K562 (cell line): ENCODE measurements at regions not wholly inside any gene's neighbourhood (a gene's known extent, or its start where the extent isn't known, plus 50 kb on each side); places are given as distances from the start of the nearest gene placed in this dataset.

ENCODE experiments used
- ATAC-seq: fragments of 200-7000 bp; cut with Tn5 transposase; 3 replicates; pipeline ENCODE4 v1.9.1; 2020; ENCODE audit warnings: moderate library complexity
- BruUV-seq: library from RNA; stranded (reverse); fragments of 400-500 nt; replicated peaks from 2 replicates; lab custom pipeline; 2021; lab: Mats Ljungman, UMichigan
- CTCF ChIA-PET: fragments of 300-600 bp; formaldehyde crosslinking; extraction: SDS; loops from one replicate; lab custom pipeline; 2021; ENCODE audit warnings: low intra/inter-chr PET ratio; lab: Yijun Ruan, JAX
- POLR2A ChIA-PET: fragments of 300-600, 350-650 bp; sonication (Branson Sonifier 250); formaldehyde crosslinking; extraction: SDS; loops from one replicate; lab custom pipeline; 2021; ENCODE audit warnings: antibody characterized with exemption, inconsistent platforms; lab: Yijun Ruan, JAX
- DNase-seq, 4 experiments: peaks; one replicate each; pipeline versions ENCODE4 v3.0.0 to v3.0.0-alpha.2; 2011 to 2018; ENCODE audit warnings: low spot score in 3 of 4, mixed read lengths in 3 of 4; ENCODE audit errors: extremely low read depth in 1 of 4
- FAIRE-seq: peaks from 2 replicates; lab custom pipeline; 2011; peaks lifted over from hg19 to GRCh38; lab: Jason Lieb, UNC
- H2AFZ ChIP-seq: 2 replicates; pipeline ENCODE4 v1.6.0; 2011; ENCODE audit warnings: low read depth, low read length, control low read depth, inconsistent platforms
- H3K27ac ChIP-seq: fragments of 200-600 bp; 3 replicates; pipeline ENCODE4 v1.8.0; 2011; ENCODE audit warnings: low read depth, mild to moderate bottlenecking, control low read depth, inconsistent platforms, low read length, moderate library complexity, mixed read lengths; ENCODE audit errors: extremely low read depth
- H3K27me3 ChIP-seq, 2 experiments: fragments of 300-600 bp in 1 of 2; 2 replicates in 1 of 2; 3 replicates in 1 of 2; pipeline versions ENCODE4 v1.6.0 to v1.8.0; 2011; ENCODE audit warnings: inconsistent platforms in 2 of 2, low read length in 2 of 2, mild to moderate bottlenecking in 1 of 2, mixed read lengths in 1 of 2, moderate library complexity in 1 of 2; ENCODE audit not compliant: control insufficient read depth in 2 of 2, insufficient read depth in 2 of 2
- H3K36me3 ChIP-seq: fragments of 300-600 bp; 3 replicates; pipeline ENCODE4 v1.8.0; 2011; ENCODE audit warnings: mild to moderate bottlenecking, low read length, inconsistent platforms; ENCODE audit not compliant: control insufficient read depth, insufficient read depth
- H3K4me1 ChIP-seq, 2 experiments: fragments of 200-600 bp in 1 of 2; replicated peaks in 1 of 2; 2 replicates in 1 of 2; 3 replicates in 1 of 2; pipeline versions ENCODE4 v1.5.1 to v1.8.0; 2011; ENCODE audit warnings: inconsistent platforms in 2 of 2, low read length in 2 of 2, mild to moderate bottlenecking in 1 of 2, mixed read lengths in 1 of 2, moderate library complexity in 1 of 2; ENCODE audit not compliant: control insufficient read depth in 2 of 2, insufficient read depth in 2 of 2
- H3K4me2 ChIP-seq: 2 replicates; pipeline ENCODE4 v1.6.1; 2011; ENCODE audit warnings: low read length, control low read depth, inconsistent platforms, mixed read lengths; ENCODE audit not compliant: insufficient read depth
- H3K4me3 ChIP-seq: fragments of 200-600 bp; sonication (generic), shearing (Covaris generic); 2 replicates; pipeline ENCODE4 v1.5.1; 2016; ENCODE audit warnings: control low read depth, inconsistent platforms
- H3K79me2 ChIP-seq: fragments of 200-600 bp; 3 replicates; pipeline ENCODE4 v1.8.0; 2011; ENCODE audit warnings: low read length, inconsistent platforms; ENCODE audit not compliant: control insufficient read depth, insufficient read depth
- H3K9ac ChIP-seq, 2 experiments: 2 replicates each; pipeline versions ENCODE4 v1.6.0 to v1.6.1; 2011; ENCODE audit warnings: low read depth in 2 of 2, low read length in 2 of 2, control low read depth in 1 of 2, inconsistent platforms in 1 of 2, mild to moderate bottlenecking in 1 of 2, mixed read lengths in 1 of 2; ENCODE audit not compliant: insufficient read depth in 1 of 2
- H3K9me1 ChIP-seq: one replicate; pipeline ENCODE4 v1.6.0; 2011; ENCODE audit warnings: inconsistent platforms, mild to moderate bottlenecking, low read length, moderate library complexity; ENCODE audit not compliant: control insufficient read depth, insufficient read depth
- H3K9me3 ChIP-seq: replicated peaks from 2 replicates; pipeline ENCODE4 v1.5.1; 2011; ENCODE audit warnings: low read depth, low read length, inconsistent platforms; ENCODE audit not compliant: control insufficient read depth, insufficient read depth
- H4K20me1 ChIP-seq: replicated peaks from 2 replicates; pipeline ENCODE4 v1.6.1; 2011; ENCODE audit warnings: low read length, inconsistent platforms, mixed read lengths; ENCODE audit not compliant: control insufficient read depth, insufficient read depth
- COPS2 ChIP-seq: fragments of 450-650 bp; conservative IDR thresholded peaks from 2 replicates; pipeline ENCODE4 v1.6.1; 2016; ENCODE audit warnings: mild to moderate bottlenecking, moderate library complexity
- CREBBP ChIP-seq: IDR thresholded peaks from one replicate; pipeline ENCODE4 v1.6.1; 2012; ENCODE audit warnings: low read depth, mild to moderate bottlenecking, control low read depth, inconsistent platforms, low read length
- DACH1 ChIP-seq: fragments of 450-650 bp; IDR thresholded peaks from 2 replicates; pipeline ENCODE4 v1.6.1; 2018; ENCODE audit not compliant: partially characterized antibody
- ERF ChIP-seq: fragments of 450-650 bp; formaldehyde crosslinking; IDR thresholded peaks from 2 replicates; pipeline ENCODE4 v1.4.0; 2020; ENCODE audit warnings: mild to moderate bottlenecking, mixed read lengths
- ETV5 ChIP-seq: sonication (generic); formaldehyde crosslinking; IDR thresholded peaks from 2 replicates; pipeline ENCODE4 v1.4.0; 2020; ENCODE audit warnings: low read depth, mild to moderate bottlenecking, missing genetic modification reagents
- FIP1L1 ChIP-seq: fragments of 200-400 bp; formaldehyde crosslinking; IDR thresholded peaks from 2 replicates; pipeline ENCODE4 v1.6.1; 2018; ENCODE audit warnings: mild to moderate bottlenecking, low read depth, low read length; ENCODE audit not compliant: poor library complexity, severe bottlenecking
- FOXJ3 ChIP-seq: sonication (generic); formaldehyde crosslinking; IDR thresholded peaks from 2 replicates; pipeline ENCODE4 v1.4.0; 2020; ENCODE audit warnings: mild to moderate bottlenecking, missing genetic modification reagents
- FOXO4 ChIP-seq: fragments of 450-650 bp; formaldehyde crosslinking; IDR thresholded peaks from 2 replicates; pipeline ENCODE4 v1.4.0; 2020; ENCODE audit warnings: mild to moderate bottlenecking, moderate library complexity
- GTF2A2 ChIP-seq: IDR thresholded peaks from 2 replicates; pipeline ENCODE4 v1.6.1; 2016; ENCODE audit warnings: mild to moderate bottlenecking, missing genetic modification characterization, missing compliant biosample characterization
- HDAC3 ChIP-seq: fragments of 450-650 bp; IDR thresholded peaks from 2 replicates; pipeline ENCODE4 v1.6.1; 2018; ENCODE audit warnings: borderline replicate concordance, mild to moderate bottlenecking, moderate library complexity; ENCODE audit not compliant: partially characterized antibody
- ILK ChIP-seq: fragments of 450-650 bp; IDR thresholded peaks from 2 replicates; pipeline ENCODE4 v1.6.1; 2016; ENCODE audit warnings: missing genetic modification characterization, low read depth, mild to moderate bottlenecking, missing compliant biosample characterization, moderate library complexity, borderline replicate concordance
- PCBP1 ChIP-seq: fragments of 200-400 bp; formaldehyde crosslinking; IDR thresholded peaks from 2 replicates; pipeline ENCODE4 v1.6.1; 2018; ENCODE audit warnings: mild to moderate bottlenecking, low read depth, low read length; ENCODE audit not compliant: poor library complexity, severe bottlenecking
- PHF20 ChIP-seq: fragments of 450-650 bp; IDR thresholded peaks from 2 replicates; pipeline ENCODE4 v1.6.1; 2018; ENCODE audit not compliant: partially characterized antibody
- RBM14 ChIP-seq: fragments of 200-400 bp; formaldehyde crosslinking; IDR thresholded peaks from 2 replicates; pipeline ENCODE4 v1.6.1; 2018; ENCODE audit warnings: low read depth, mild to moderate bottlenecking, low read length, moderate library complexity, borderline replicate concordance; ENCODE audit not compliant: insufficient read depth
- SAP30 ChIP-seq: fragments of 200-600 bp; sonication (generic); IDR thresholded peaks from 2 replicates; pipeline ENCODE4 v1.6.1; 2012; ENCODE audit warnings: borderline replicate concordance, low read depth, mild to moderate bottlenecking, moderate library complexity, low read length, control low read depth, inconsistent platforms; ENCODE audit not compliant: insufficient read depth, poor library complexity, severe bottlenecking
- SRSF7 ChIP-seq: fragments of 200-400 bp; formaldehyde crosslinking; optimal IDR thresholded peaks from 2 replicates; pipeline ENCODE3; 2017; ENCODE audit warnings: mild to moderate bottlenecking, low read depth, low read length
- ZNF175 ChIP-seq: fragments of 200-800 bp; sonication (Bioruptor generic); IDR thresholded peaks from 2 replicates; pipeline ENCODE4 v1.6.1; 2016; ENCODE audit warnings: low read depth, mild to moderate bottlenecking, missing genetic modification characterization, missing compliant biosample characterization
- ZNF354B ChIP-seq: fragments of 250-450 bp; sonication (Bioruptor Pico); IDR thresholded peaks from 2 replicates; pipeline ENCODE4 v1.4.0; 2020
- ZNF551 ChIP-seq: fragments of 250-450 bp; sonication (Bioruptor Pico); IDR thresholded peaks from 2 replicates; pipeline ENCODE4 v1.5.0; 2021; ENCODE audit warnings: mild to moderate bottlenecking, moderate library complexity
- ZNF778 ChIP-seq: fragments of 450-650 bp; formaldehyde crosslinking; IDR thresholded peaks from 2 replicates; pipeline ENCODE4 v1.4.0; 2020; ENCODE audit warnings: mild to moderate bottlenecking, moderate library complexity
- WGBS: fragments of 100-300 bp; shearing (Covaris generic); methylation state at CpG from one replicate; pipeline ENCODE4 v1.1.6; 2016; ENCODE audit warnings: low coverage, mixed read lengths; ENCODE audit not compliant: insufficient coverage; ENCODE audit errors: missing lambda C conversion rate; 5-methylcytosine and 5-hydroxymethylcytosine counted together
- in situ Hi-C: fragments of 300-500 bp; cut with MboI; formaldehyde crosslinking; loops from 4 replicates; pipeline ENCODE4 v1.15.0; 2018; ENCODE audit warnings: inconsistent platforms, mixed read lengths
- intact Hi-C: fragments of 100-400 bp; cut with micrococcal nuclease; formaldehyde crosslinking; loops from 2 replicates; pipeline ENCODE4 v1.14.2; 2022

GRCh38 chr4:62522273-62522672, 1322.1 kb downstream of the ADGRL3 start:
- FAIRE-seq = no peak
- no peak overlapping the region for H3K4me2 ChIP-seq
- no peak overlapping the region for H2AFZ ChIP-seq
- intact Hi-C loops (no loop called here), in situ Hi-C loops (no loop called here)
- H3K79me2 ChIP-seq = no peaks in the 10 kb centered on the region
- no peaks in the 10 kb centered on the region for H3K9me3 ChIP-seq
- H3K4me1 ChIP-seq = no peaks in the 10 kb centered on the region
- no peaks in the 10 kb centered on the region for H3K9me1 ChIP-seq
- no peaks in the 10 kb centered on the region for H3K27me3 ChIP-seq
- H3K36me3 ChIP-seq = no peaks in the 10 kb centered on the region
- no peaks in the 10 kb centered on the region for H4K20me1 ChIP-seq
- BruUV-seq = no TSS peak
- DNase-seq = no peak
- TF ChIP-seq FOXJ3 (CRISPR knock-in tag) (no peak), CREBBP (no peak), PHF20 (no peak), ERF (no peak), ETV5 (no peak), DACH1 (no peak), ZNF778 (no peak), FOXO4 (CRISPR knock-in tag) (no peak), PCBP1 (no peak), SAP30 (no peak), HDAC3 (no peak), FIP1L1 (no peak), SRSF7 (no peak), COPS2 (no peak), ZNF175 (CRISPR knock-in tag) (no peak), RBM14 (no peak), GTF2A2 (tag) (no peak), ZNF354B (CRISPR knock-in tag) (no peak), ILK (tag) (no peak), ZNF551 (CRISPR knock-in tag) (no peak)
- CTCF ChIA-PET = no interaction called here
- no peak for ATAC-seq
- H3K27ac ChIP-seq = no peak overlapping the region
- no peak overlapping the region for H3K9ac ChIP-seq
- POLR2A ChIA-PET = no interaction called here
- WGBS = 2% methylated on average over 11 of the region's 11 CpGs
- H3K4me3 ChIP-seq = no peak overlapping the region
